Left ventricle myocardium inferior (tissue), 1 donor: ENCODE measurements at regions not wholly inside any gene's neighbourhood (a gene's known extent, or its start where the extent isn't known, plus 50 kb on each side); places are given as distances from the start of the nearest gene placed in this dataset.

Experiments
- DNase-seq: peaks from one replicate; pipeline ENCODE4 v3.0.0-alpha.2; 2020
- H3K27ac ChIP-seq: fragments of 200-600 bp; replicated peaks from 2 replicates; pipeline ENCODE4 v1.8.0; 2021
- H3K27me3 ChIP-seq: fragments of 200-600 bp; 2 replicates; pipeline ENCODE4 v1.8.0; 2021; ENCODE audit warnings: low read depth
- H3K36me3 ChIP-seq: fragments of 200-600 bp; 2 replicates; pipeline ENCODE4 v1.8.0; 2021
- H3K4me1 ChIP-seq: fragments of 200-600 bp; 2 replicates; pipeline ENCODE4 v1.8.0; 2021
- H3K4me3 ChIP-seq: fragments of 200-600 bp; 2 replicates; pipeline ENCODE4 v1.8.0; 2021; ENCODE audit warnings: mild to moderate bottlenecking, moderate library complexity
- H3K9me3 ChIP-seq: fragments of 200-600 bp; replicated peaks from 2 replicates; pipeline ENCODE4 v1.8.0; 2021
- CTCF ChIP-seq: fragments of 200-600 bp; IDR thresholded peaks from 2 replicates; pipeline ENCODE4 v1.8.0; 2021; ENCODE audit warnings: antibody characterized with exemption, mild to moderate bottlenecking, borderline replicate concordance
- intact Hi-C: fragments of 100-400 bp; cut with micrococcal nuclease; formaldehyde crosslinking; loops from one replicate; pipeline ENCODE4 v1.11.0; 2022
- donor health status: DM: no; HTN: yes; CAD: no; lungs with severe emphysema.

DNA sequence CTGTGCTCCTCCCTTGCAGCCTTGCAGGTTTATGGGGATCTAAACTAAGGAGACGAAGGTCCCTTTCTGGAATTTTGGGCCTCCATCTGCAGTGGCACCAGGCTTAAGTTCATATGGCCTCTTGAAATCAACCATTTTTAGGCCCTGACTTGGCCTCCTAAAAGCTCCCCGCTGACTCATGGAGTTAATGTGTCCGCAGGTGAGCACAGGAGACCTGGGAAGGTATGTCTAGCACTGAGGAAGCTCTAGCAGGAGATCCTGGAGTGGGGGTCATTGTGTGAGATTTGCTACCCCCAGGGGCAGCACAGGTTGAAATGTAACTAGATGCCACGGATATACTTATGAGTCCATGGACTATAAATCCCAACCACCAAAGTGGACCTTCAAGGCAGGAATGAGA, 95.9 kb upstream of the CELF4 start:
- no peaks in the 10 kb centered on the region for H3K27me3 ChIP-seq
- intact Hi-C loops = no loop called here
- no peak overlapping the region for H3K4me3 ChIP-seq
- no peak for TF ChIP-seq CTCF
- H3K4me1 ChIP-seq = no peaks in the 10 kb centered on the region
- no peaks in the 10 kb centered on the region for H3K36me3 ChIP-seq
- H3K9me3 ChIP-seq = no peaks in the 10 kb centered on the region
- H3K27ac ChIP-seq = no peak overlapping the region
- no peak for DNase-seq

DNA sequence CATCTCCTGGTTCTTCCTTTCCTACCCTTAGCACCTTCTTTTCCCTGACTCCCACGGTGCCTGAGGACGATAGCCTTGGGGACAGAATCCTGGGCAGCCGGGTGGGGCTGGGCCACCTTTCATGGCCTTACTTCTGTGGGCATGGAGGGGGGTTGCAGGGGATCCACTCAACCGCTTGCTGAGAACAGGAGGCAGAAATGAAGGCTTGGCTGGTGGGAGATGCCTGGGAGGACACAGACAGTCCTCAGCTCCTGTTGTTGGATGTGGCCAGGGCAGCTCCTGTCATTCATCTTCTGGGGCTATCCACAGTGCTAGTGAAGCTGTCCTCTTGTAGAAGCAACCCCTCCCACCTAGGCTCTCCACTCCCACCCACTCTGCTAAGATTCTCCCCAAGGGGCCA, 95.5 kb upstream of the CELF4 start:
- no peak for TF ChIP-seq CTCF
- no peaks in the 10 kb centered on the region for H3K4me1 ChIP-seq
- no peaks in the 10 kb centered on the region for H3K36me3 ChIP-seq
- no peak overlapping the region for H3K4me3 ChIP-seq
- H3K27ac ChIP-seq = no peak overlapping the region
- no peak for DNase-seq
- intact Hi-C loops = no loop called here
- no peaks in the 10 kb centered on the region for H3K27me3 ChIP-seq
- no peaks in the 10 kb centered on the region for H3K9me3 ChIP-seq

DNA sequence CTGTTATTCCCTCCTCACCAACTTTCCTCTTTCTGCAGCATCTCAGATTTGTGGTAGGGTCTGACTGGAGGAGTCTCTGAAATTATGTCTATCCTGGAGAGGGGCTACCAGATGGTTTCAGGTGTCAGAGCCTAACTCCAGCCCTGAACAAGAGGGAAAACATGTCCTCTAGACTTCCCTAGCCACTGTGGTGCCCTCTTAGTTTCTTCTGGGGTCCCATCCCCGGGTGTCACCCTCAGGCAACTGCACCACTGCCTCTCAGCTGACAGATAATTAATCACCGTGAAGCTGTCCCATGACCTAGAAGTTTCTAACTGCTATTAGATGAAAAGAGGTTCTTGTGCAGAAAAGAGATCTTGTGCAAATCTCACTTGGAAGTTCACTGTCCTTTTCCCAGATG, 95.1 kb upstream of the CELF4 start:
- H3K4me3 ChIP-seq = no peak overlapping the region
- TF ChIP-seq CTCF = no peak
- no peaks in the 10 kb centered on the region for H3K4me1 ChIP-seq
- no peaks in the 10 kb centered on the region for H3K9me3 ChIP-seq
- no peak overlapping the region for H3K27ac ChIP-seq
- intact Hi-C loops = no loop called here
- DNase-seq = no peak
- H3K27me3 ChIP-seq = peaks cover under 1% of the 10 kb centered on the region
- no peaks in the 10 kb centered on the region for H3K36me3 ChIP-seq

DNA sequence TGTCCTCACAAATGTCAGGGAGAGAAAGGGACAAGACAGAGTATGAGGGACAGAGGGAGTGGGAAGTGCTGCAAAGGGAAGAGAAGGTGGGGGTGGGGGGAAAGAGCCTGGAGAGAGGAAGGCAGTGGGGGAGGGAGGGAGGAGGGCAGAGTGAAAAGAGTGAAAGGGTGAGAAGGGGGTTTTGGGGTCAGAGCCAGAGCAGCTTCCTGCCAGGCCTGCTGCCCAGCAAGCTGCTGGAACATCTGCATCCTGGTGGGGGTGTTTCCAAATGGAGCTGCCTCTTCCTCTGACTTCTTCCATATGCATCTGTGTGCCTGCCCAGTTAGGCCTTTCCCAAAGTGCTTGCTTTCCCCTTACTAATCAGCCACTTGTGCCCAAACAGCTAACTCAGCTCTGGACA, 94.3 kb upstream of the CELF4 start:
- TF ChIP-seq CTCF = no peak
- Histone ChIP-seq H3K36me3 (no peaks in the 10 kb centered on the region), H3K27me3 (peaks cover 6% of the 10 kb centered on the region), H3K9me3 (no peaks in the 10 kb centered on the region), H3K4me1 (no peaks in the 10 kb centered on the region), H3K4me3 (no peak overlapping the region), H3K27ac (no peak overlapping the region)
- DNase-seq = no peak
- intact Hi-C loops = loop anchor here (10.0 kb wide), 1 partner anchor 55 kb away; no protein-coding TSS in a partner anchor

DNA sequence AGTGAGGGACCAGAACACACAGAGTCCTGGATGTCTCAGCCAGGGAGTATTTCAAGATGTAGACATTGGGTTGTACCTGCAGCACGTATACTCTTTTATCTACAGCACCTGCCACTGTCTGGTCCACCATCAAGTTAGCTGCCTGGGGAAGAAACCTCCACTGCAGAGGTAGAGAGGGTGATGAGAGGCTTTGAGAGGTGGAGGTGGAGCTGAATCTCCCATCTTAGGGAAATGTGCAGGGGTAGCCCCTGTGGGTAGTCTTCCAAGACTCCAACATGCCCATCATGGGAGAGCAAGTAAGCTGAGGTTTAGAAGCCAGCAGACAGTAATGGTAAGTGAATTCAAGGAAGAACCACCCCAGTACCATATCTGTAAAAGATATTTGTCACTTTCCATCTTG, 93.3 kb upstream of the CELF4 start:
- Histone ChIP-seq H3K27ac (no peak overlapping the region), H3K4me3 (no peak overlapping the region), H3K27me3 (peaks cover 6% of the 10 kb centered on the region), H3K4me1 (no peaks in the 10 kb centered on the region), H3K36me3 (no peaks in the 10 kb centered on the region), H3K9me3 (no peaks in the 10 kb centered on the region)
- no peak for TF ChIP-seq CTCF
- intact Hi-C loops = loop anchor here (10.0 kb wide), 1 partner anchor 56 kb away; no protein-coding TSS in a partner anchor
- DNase-seq = no peak

DNA sequence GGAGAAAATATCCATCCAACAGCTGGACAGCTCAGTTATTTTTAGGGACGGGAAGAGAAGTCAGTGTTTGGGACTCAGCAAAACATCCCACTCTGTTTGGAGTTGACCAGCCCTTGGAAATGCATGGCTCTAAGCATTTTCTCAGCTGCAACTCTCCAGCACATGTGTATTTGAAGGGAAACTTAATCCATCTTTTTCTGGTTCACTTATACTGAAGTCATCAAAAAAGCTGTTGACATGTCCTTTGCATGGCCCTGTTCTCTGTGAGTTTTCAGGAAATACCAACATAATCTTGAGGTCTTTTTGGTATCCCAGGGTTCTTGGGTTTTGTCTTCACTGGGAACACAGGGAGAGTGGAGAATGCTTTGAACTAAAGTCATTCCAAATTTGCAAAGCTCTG, 91.9 kb upstream of the CELF4 start:
- H3K9me3 ChIP-seq = no peaks in the 10 kb centered on the region
- no peak overlapping the region for H3K27ac ChIP-seq
- intact Hi-C loops = loop anchor here (10.0 kb wide), 1 partner anchor 57 kb away; no protein-coding TSS in a partner anchor
- DNase-seq = no peak
- no peaks in the 10 kb centered on the region for H3K4me1 ChIP-seq
- H3K27me3 ChIP-seq = peaks cover 6% of the 10 kb centered on the region
- TF ChIP-seq CTCF = no peak
- no peaks in the 10 kb centered on the region for H3K36me3 ChIP-seq
- no peak overlapping the region for H3K4me3 ChIP-seq
